Panc1 (cell line): ENCODE measurements at regions not wholly inside any gene's neighbourhood (a gene's known extent, or its start where the extent isn't known, plus 50 kb on each side); places are given as distances from the start of the nearest gene placed in this dataset.

Experiments
- ATAC-seq: fragments of 200-7000 bp; cut with Tn5 transposase; 2 replicates; pipeline ENCODE4 v1.9.1; 2020; ENCODE audit warnings: mild to moderate bottlenecking, moderate library complexity
- BruUV-seq: library from RNA; stranded (reverse); fragments of 400-500 nt; replicated peaks from 2 replicates; lab custom pipeline; 2021; lab: Mats Ljungman, UMichigan
- CTCF ChIA-PET: fragments of 300-600 bp; sonication (Branson Sonifier 250); formaldehyde crosslinking; loops from one replicate; lab custom pipeline; 2022; ENCODE audit warnings: antibody characterized with exemption; lab: Charles Lee
- POLR2A ChIA-PET: fragments of 300-600 bp; sonication (Branson Sonifier 250); formaldehyde crosslinking; loops from one replicate; lab custom pipeline; 2022; ENCODE audit warnings: antibody characterized with exemption; lab: Charles Lee
- DNase-seq: peaks from one replicate; pipeline ENCODE4 v3.0.0-alpha.2; 2010; ENCODE audit warnings: low read depth, low spot score
- H3K27ac ChIP-seq: 2 replicates; pipeline ENCODE4 v1.5.1; 2011; ENCODE audit warnings: mild to moderate bottlenecking, low read length, inconsistent platforms
- H3K27me3 ChIP-seq: fragments of 200-500 bp; sonication (Bioruptor generic); 2 replicates; pipeline ENCODE4 v1.6.0; 2014; ENCODE audit warnings: low read length, inconsistent platforms; ENCODE audit not compliant: control insufficient read depth, insufficient read depth
- H3K36me3 ChIP-seq: fragments of 200-500 bp; sonication (Bioruptor generic); 2 replicates; pipeline ENCODE4 v1.5.1; 2014; ENCODE audit warnings: inconsistent platforms, mild to moderate bottlenecking, low read length, moderate library complexity; ENCODE audit not compliant: control insufficient read depth, insufficient read depth
- H3K4me1 ChIP-seq: 2 replicates; pipeline ENCODE4 v1.5.1; 2011; ENCODE audit warnings: inconsistent platforms, mild to moderate bottlenecking, low read length, moderate library complexity; ENCODE audit not compliant: control insufficient read depth, insufficient read depth
- H3K4me3 ChIP-seq, 2 experiments: 2 replicates each; pipeline ENCODE4 v1.5.1; 2011 to 2012; ENCODE audit warnings: low read depth in 2 of 2, low read length in 2 of 2, mild to moderate bottlenecking in 2 of 2, inconsistent platforms in 1 of 2, moderate library complexity in 1 of 2
- H3K9me3 ChIP-seq: fragments of 200-500 bp; sonication (Bioruptor generic); 2 replicates; pipeline ENCODE4 v1.5.1; 2014; ENCODE audit warnings: low read depth, mild to moderate bottlenecking, inconsistent platforms, low read length, moderate library complexity; ENCODE audit not compliant: control insufficient read depth, insufficient read depth
- CTCF ChIP-seq: fragments of 450-650 bp; IDR thresholded peaks from 2 replicates; pipeline ENCODE4 v1.5.1; 2017; ENCODE audit warnings: mild to moderate bottlenecking
- POLR2AphosphoS5 ChIP-seq: IDR thresholded peaks from 2 replicates; pipeline ENCODE4 v1.6.1; 2012; ENCODE audit warnings: mild to moderate bottlenecking, low read depth, low read length, moderate library complexity
- REST ChIP-seq, 2 experiments: IDR thresholded peaks; 2 replicates each; pipeline ENCODE4 v1.6.1; 2011 to 2012; ENCODE audit warnings: low read depth in 2 of 2, control low read depth in 1 of 2, low read length in 1 of 2, mild to moderate bottlenecking in 1 of 2, moderate library complexity in 1 of 2; ENCODE audit not compliant: insufficient read depth in 1 of 2
- SIN3A ChIP-seq: IDR thresholded peaks from 2 replicates; pipeline ENCODE4 v1.6.1; 2012; ENCODE audit warnings: low read depth, mild to moderate bottlenecking, low read length, moderate library complexity, borderline replicate concordance; ENCODE audit not compliant: insufficient read depth
- TCF7L2 ChIP-seq: IDR thresholded peaks from 2 replicates; pipeline ENCODE4 v1.6.1; 2011; ENCODE audit warnings: mild to moderate bottlenecking, low read depth, low read length, inconsistent platforms
- in situ Hi-C: cut with HindIII; loops from 2 replicates; pipeline ENCODE4 v1.10.0; 2016; ENCODE audit warnings: low sequenced_read_pairs, low pct_unique_long_range_greater_than_20kb
- intact Hi-C: fragments of 100-400 bp; cut with micrococcal nuclease; formaldehyde crosslinking; loops from one replicate; pipeline ENCODE4 v1.10.0; 2022; ENCODE audit not compliant: unreplicated experiment

GRCh38 chr18:41371156-41372045, 583.6 kb upstream of the PIK3C3 start:
- H3K27me3 ChIP-seq: no peaks in the 10 kb centered on the region
- in situ Hi-C loops (no loop called here), intact Hi-C loops (no loop called here)
- TF ChIP-seq SIN3A: no peak
- no peak for TF ChIP-seq TCF7L2
- no TSS peak for BruUV-seq
- H3K9me3 ChIP-seq: no peaks in the 10 kb centered on the region
- ChIA-PET CTCF (no interaction called here), POLR2A (no interaction called here)
- no peaks in the 10 kb centered on the region for H3K36me3 ChIP-seq
- H3K27ac ChIP-seq: no peak overlapping the region
- no peaks in the 10 kb centered on the region for H3K4me1 ChIP-seq
- H3K4me3 ChIP-seq: no peak overlapping the region
- ATAC-seq: no peak
- no peak for DNase-seq

GRCh38 chr18:41370740-41371139, 584.3 kb upstream of the PIK3C3 start:
- Histone ChIP-seq H3K9me3 (no peaks in the 10 kb centered on the region), H3K27ac (no peak overlapping the region), H3K4me1 (no peaks in the 10 kb centered on the region), H3K27me3 (no peaks in the 10 kb centered on the region), H3K36me3 (no peaks in the 10 kb centered on the region), H3K4me3 (no peak overlapping the region)
- POLR2A ChIA-PET: no interaction called here
- TF ChIP-seq TCF7L2 (no peak), SIN3A (no peak), REST (IDR thresholded peaks at IDR 0.05; ENCODE audit: insufficient read depth in 1 of 2, low read depth in 2 of 2, low read length in 1 of 2) (no peak), POLR2AphosphoS5 (no peak), CTCF (no peak)
- intact Hi-C loops (no loop called here), in situ Hi-C loops (no loop called here)
- ATAC-seq: no peak
- no peak for DNase-seq
- CTCF ChIA-PET: no interaction called here
- no TSS peak for BruUV-seq

- ATAC-seq: no peak
- CTCF ChIA-PET: no interaction called here
- no TSS peak for BruUV-seq
These were observed 597.3 kb upstream of the PIK3C3 start for GRCh38 chr18:41357708-41358107.

More at GRCh38 chr18:41357708-41358107, 597.3 kb upstream of the PIK3C3 start:
- TF ChIP-seq TCF7L2: no peak
- no peak for TF ChIP-seq POLR2AphosphoS5
- TF ChIP-seq REST (IDR thresholded peaks at IDR 0.05; ENCODE audit: insufficient read depth in 1 of 2, low read depth in 2 of 2, low read length in 1 of 2): no peak
- TF ChIP-seq CTCF: no peak
- TF ChIP-seq SIN3A: no peak
- Histone ChIP-seq H3K4me3 (no peak overlapping the region), H3K27me3 (no peaks in the 10 kb centered on the region), H3K4me1 (no peaks in the 10 kb centered on the region), H3K36me3 (no peaks in the 10 kb centered on the region), H3K27ac (no peak overlapping the region), H3K9me3 (no peaks in the 10 kb centered on the region)
- in situ Hi-C loops: no loop called here
- POLR2A ChIA-PET: no interaction called here
- intact Hi-C loops: no loop called here
- DNase-seq: no peak
